ENCODE measurements at regions not wholly inside any gene's neighbourhood (a gene's known extent, or its start where the extent isn't known, plus 50 kb on each side); places are given as distances from the start of the nearest gene placed in this dataset.

DNA sequence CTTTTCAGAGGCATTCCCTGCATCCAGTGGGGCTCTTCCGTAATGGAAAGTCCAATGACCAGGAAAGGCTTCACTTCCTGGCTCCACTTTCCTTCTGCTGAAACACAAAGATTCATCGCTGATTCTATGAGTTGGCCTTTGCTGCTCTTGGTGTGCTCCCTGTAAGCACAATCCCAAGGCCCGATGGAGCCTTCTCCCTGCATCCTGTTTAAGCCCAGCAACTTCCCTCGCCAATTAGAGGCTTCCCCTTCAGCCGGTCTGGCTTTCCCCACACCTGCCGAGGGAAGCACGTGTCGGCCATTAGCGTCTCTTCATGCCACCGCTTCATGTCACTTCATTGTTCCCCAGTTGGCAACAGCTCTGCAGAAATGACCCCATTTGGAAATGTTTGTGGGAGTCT, 693.9 kb downstream of the MED13L start:
- no peak for DNase-seq (ENCODE audit: low read depth in 2 of 2)

DNA sequence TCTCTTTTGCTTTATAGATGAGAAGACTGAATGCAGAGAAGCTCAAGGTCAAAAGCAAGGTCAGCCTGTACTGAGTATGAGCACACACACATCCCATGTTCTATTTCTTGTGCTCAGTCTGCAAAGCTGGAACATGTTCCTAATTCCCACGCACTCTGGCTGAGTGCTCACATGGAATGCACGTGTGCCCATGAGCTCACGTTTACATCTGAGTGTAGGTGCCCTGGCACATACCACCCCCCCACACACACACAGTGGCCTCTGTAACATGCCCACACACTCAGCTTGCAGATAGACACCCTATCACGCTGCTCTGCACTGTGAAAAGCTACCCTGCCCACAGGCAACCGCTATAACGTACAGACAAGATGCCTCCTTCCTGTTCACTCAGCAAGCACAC, 700.1 kb downstream of the MED13L start:
- DNase-seq (ENCODE audit: low read depth in 2 of 2) = no peak

DNA sequence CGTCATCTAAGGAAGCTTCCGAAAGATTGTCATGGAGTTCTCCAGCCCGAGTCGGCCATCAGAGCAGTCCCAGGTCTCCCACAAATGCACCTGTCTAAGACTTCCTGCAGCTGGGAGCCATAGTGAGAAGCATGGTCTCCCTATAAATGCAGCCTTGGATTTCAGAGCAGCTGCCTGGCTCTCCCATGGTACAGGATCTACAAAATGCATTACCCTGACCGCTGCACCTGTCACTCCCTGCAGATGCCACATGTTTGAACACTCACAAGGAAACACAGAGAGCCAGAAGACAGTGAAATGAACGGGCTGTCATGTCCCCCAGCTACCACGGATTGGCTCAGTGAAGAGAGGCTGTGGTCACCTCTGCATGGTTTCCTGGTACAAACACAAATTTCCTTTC, 702.7 kb downstream of the MED13L start:
- DNase-seq (ENCODE audit: low read depth in 2 of 2) = no peak

DNA sequence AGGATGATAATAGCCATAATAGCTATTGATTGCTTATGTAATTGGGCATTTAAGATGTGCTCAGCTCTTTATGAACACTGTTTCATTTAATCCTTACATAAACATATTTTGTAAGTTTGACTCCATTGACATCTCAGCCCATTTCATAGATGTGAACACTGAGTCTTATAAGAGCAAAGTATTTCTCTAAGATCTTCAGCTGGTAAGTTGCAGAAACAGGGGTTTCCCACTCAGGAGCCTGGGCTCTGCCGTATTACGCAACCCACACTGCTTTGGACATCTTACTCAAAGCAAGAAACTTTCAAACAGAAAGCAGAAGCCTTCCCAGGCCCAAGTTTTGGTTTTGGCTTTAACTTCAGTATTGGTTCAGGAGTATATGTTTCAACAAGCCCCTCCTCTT, 705.1 kb downstream of the MED13L start:
- no peak for DNase-seq (ENCODE audit: low read depth in 2 of 2)

DNA sequence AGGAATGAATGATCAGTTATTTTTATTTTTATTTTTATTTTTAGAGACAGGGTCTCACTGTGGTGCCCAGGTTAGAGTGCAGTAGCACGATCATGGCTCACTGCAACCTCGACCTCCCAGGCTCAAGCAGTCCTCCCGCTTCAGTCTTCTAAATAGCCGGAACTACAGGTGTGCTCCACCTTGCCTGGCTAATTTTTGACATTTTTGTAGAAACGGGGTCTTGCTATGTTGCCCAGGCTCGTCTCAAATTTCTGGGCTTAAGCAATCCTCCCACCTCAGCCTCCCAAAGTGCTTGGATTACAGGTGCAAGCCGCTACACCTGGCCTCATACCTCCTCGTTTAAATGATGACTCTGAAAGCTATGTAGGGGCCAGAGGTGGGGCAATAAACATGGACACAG, 706.0 kb downstream of the MED13L start:
- no peak for DNase-seq (ENCODE audit: low read depth in 2 of 2)

DNA sequence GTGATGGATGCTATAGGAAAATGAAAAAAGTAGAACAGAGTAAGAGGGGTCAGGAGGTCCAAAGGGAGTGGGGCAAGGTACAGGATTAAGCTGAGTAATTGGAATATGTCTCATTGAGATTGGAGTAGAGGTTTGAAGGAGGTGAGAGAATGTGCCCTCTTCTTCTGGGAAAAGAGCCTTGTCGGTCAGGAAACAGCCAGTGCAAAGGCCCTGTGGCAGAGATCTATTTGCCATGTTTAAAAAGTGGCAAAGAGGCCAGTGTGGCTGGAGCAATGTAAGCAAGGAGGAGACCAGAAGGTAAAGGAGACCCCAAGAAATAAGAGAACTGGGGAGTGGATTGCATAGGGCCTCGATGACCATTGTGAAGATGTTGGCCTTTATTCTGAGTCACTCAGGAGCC, 706.5 kb downstream of the MED13L start:
- DNase-seq (ENCODE audit: low read depth in 2 of 2) = no peak

DNA sequence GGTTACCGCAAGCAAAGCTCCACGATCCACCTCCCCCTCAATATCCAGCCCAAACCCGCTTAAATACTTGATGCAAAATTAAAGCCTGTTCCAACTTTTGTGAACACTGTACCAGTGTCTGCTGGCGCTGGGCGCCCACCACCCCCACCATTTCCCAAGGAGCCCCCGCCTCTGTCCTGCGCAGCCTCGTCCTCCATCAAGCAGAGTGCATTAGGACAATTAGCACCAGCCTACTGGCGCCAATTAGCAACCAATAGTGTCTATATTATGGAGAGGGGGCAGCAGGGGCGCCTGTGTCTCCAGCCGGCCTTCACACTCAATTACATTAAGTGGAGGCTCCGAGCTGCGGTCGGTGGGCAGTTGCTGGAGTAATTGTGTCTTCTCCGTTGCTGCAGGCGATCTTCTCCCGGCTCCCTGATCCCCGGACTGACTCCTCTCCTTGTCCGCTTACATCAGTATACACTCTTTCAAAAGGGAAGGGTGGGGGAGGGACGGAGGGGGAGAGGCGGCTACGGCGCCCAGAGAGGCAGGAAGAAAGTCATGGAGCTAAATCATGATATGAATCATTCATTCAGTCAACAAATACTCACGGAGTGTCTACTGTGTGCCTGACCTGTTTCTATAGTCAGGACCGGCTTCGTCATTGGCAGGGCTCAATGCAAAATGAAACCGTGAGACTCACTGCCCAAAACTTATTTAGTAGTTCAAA, 707.3 kb downstream of the MED13L start:
- no peak for DNase-seq (ENCODE audit: low read depth in 2 of 2)

DNA sequence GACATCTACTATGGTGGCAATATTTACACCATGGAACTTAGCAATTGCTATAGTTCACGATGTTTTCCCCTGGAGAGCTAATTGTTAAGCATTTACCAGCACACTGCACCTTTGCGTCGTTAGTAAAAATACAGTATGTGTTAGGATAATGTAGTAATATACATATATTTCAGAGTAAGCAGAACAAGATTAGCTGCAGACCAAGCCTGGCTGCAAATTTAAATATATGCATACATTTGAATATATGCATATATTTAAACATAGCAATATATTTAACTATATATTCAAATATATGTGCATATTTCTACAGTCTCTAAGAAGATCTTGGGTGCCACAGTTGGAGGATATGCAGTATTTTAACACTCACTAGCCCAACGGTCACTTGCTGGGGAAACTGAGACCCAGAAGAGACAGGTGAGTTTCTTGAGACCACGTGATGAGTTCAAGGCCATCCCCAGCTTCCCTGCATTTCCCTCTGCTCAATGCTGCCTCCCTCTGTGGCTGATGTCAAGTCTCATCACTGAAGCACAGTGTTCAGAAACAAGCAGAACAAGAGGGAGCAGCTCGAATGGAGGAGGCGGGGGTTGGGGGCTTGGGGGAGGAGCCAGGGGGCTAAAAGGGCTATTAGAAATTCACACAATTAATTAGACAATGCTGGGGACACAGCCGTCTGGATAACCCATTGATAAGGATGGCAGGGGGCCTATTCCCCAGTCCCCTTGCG, 708.0 kb downstream of the MED13L start:
- no peak for DNase-seq (ENCODE audit: low read depth in 2 of 2)

DNA sequence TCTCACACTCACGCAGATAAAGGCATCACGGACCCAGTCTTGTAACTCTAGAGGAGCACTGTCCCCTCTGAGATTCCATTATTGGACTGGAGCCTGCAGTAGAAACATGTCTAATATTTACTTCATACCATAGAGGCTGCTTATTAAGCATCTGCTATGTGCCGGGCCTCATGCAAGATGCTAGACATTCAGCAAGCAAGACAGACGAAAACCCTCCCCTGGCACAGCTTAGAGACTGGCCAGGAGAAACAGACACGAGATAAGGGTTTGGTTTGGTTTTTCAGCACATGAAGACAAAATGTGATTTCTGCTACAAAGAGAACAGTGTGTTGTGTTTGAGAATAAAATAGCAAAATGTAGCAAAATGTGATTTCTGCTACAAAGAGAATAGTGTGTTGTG, 719.2 kb downstream of the MED13L start:
- no peak for DNase-seq (ENCODE audit: low read depth in 2 of 2)

DNA sequence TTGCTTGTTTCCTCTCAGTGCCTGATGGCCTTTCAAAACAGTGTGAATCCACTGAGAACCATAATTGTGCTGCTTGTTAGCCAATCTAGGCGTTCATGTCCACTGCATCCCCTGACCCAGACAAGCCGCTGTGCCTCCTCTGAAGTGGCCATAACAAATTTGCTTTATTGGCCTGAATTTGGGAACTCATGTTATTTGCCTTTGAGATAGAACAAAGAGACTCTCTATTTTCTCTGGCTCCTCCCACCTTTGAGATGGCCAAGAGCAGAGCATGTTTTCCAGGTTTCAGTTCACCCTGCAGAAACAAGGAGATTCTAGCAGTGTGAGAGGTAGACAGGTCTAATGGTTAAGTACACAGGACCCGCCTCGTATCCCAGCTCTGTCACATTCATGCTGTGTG, 723.9 kb downstream of the MED13L start:
- DNase-seq (ENCODE audit: low read depth in 2 of 2) = no peak

DNA sequence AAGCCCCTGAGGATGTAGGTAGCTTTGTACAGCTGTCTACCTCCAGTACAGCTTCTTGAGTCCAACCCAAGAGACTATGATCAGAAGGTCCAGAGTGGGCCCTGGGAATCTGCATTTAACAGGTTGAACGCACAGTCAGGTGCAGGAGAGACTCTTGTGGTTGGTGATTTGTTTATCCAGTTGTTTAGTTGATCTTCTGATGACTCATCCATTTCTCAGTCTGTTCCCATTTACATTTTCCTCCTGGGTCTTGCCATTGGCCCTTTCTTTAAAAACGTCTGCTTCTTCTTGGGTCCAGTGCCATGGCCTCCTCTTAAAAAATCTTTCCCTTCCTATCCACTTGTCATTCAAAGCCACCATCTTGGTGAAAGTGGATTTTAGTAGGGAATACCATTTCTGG, 734.2 kb downstream of the MED13L start:
- DNase-seq (ENCODE audit: low read depth in 2 of 2) = no peak

DNA sequence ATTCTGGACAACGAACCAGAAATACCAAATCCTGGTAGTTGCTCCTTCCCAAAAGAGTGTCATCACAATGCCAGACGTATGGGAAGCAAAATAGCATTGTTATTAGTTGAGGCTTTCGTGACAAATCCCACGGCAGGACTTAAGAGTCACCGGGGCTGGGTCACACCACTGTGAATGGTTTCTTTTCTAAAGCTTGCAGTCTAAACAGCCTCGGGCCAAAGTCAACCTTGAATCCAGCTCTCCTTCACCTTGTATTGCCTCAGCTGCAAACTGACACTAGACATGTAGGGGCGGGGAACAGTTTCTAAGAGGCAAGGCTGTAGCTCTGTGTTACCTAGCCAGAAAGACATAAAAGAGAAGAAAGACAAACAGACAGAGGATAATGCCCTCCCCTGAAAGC, 734.8 kb downstream of the MED13L start:
- DNase-seq (ENCODE audit: low read depth in 2 of 2) = no peak

DNA sequence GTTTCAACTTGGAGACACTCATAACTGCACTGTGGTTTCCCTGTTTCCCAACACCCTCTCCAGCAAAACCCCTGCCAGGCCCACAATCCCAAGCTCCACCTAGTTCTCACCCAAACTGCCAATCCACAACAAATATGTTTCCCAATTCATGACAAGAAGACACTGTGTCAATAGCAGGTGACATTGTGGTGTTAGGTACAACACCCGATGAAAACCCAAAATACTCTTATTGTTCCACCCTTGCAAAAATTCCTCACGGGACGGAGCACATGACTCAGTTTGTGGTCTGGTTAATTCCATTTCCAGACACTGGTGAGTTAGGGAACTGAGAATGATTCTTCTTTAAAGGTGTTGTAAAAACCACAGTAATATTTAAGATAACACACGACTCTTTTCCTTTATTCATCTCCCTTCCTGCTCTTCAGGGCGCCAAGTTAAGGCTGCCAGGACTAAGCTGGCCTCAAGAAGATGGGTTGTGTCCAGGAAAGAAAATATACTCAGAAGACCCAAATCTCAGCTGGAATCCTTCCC, 735.5 kb downstream of the MED13L start:
- no peak for DNase-seq (ENCODE audit: low read depth in 2 of 2)

DNA sequence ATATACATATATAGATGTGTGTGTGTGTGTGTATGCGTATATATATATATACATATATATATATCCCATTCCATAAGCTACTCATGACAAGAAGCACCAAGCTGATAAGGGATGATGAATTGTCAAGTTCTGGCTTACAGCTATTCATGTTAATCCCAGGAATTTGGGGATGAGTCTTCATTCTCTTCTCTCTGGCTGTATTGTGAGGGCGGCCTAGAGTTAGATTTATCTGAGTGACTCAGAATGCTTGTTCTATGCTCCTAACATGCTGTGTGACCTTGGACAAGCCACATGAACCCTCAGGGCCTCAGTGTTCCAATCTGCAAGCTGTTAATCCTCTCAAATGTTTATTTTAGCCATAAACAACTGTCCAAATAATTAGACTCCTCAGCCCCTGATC, 749.0 kb downstream of the MED13L start:
- DNase-seq (ENCODE audit: low read depth in 2 of 2) = no peak

DNA sequence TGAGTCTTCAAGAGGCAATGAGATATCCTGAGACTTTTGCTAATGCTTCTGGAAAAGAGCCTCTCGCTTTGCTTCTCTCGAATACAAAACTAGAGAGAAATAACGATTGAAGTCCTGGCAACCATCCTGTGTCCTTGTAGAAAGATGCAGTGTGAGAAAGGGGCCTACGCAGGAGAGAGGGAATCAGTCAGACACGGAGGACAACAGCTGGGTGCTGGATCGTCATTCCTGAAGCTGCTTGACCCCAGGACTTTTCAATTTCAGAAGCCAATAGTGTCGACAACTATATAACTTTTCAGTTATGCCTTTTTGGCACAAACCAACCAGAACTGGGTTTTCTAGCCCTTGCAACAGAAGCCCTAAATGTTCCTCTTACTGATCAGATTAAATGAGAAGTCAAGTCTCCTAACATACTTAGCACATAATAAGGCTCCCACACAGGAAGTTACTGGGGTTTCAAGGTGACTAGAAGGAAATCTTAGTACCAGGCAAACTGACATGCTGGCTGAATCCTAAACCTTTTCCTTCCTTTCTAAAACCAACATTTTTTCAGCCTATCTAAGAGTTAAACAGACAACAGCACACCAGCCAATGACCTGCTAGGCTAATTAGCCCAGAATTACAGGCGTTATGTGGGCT, 755.6 kb downstream of the MED13L start:
- DNase-seq (ENCODE audit: low read depth in 2 of 2) = no peak

DNA sequence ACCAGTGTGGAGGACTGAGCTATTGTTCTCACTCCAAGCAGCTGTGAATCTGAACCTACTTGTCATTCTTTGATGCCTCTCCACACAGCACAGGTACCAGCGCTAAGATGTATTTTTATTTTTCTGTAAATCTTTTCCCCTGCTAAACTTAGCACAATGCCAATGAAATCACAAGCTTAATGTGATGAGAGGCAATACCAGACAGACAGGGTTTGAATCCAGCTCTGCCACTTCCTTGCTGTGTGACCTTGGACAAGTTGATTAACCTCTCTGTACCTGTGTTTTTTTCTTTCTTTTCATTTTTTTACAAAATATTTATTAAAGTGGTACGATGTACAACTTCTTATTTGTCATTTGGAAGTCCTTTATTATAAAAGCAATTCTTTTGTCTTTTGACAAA, 757.6 kb downstream of the MED13L start:
- DNase-seq (ENCODE audit: low read depth in 2 of 2) = no peak

DNA sequence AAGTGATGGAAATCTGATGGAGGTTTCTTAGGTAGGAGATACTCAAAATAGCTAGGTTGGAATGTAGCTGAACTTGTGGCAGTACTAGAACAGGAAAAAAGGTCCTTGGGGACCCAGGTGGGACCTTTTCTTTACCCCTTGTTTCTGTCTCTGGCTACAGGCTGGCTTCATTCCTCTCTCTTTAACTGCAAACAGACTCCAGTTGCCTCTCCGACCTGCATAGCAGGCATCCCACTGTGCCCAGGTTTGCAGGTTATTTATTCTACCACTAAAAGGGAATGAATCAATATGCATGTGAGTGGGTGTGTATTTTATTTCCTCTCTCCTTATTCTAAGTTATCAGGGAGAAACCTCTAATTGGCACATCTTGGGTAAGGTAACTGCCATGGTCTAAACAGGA, 758.1 kb downstream of the MED13L start:
- no peak for DNase-seq (ENCODE audit: low read depth in 2 of 2)

DNA sequence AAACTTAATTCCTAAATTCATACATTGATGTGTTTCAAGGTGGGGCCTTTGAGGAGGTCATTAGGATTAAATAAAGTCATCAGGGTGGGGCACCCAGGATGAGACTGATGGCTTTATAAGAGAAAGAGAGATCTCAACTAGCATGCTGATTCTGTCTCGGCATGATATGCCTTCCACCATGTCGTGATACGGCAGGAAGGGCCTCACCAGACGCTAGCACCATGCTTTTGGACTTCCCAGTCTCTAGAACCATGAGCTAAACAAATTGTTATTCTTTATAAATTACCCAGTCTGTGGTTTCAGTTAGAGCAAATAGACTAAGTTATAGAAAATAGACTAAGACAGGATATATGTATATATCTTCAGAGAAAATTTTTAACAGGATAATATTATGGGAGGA, 759.6 kb downstream of the MED13L start:
- DNase-seq (ENCODE audit: low read depth in 2 of 2) = no peak

DNA sequence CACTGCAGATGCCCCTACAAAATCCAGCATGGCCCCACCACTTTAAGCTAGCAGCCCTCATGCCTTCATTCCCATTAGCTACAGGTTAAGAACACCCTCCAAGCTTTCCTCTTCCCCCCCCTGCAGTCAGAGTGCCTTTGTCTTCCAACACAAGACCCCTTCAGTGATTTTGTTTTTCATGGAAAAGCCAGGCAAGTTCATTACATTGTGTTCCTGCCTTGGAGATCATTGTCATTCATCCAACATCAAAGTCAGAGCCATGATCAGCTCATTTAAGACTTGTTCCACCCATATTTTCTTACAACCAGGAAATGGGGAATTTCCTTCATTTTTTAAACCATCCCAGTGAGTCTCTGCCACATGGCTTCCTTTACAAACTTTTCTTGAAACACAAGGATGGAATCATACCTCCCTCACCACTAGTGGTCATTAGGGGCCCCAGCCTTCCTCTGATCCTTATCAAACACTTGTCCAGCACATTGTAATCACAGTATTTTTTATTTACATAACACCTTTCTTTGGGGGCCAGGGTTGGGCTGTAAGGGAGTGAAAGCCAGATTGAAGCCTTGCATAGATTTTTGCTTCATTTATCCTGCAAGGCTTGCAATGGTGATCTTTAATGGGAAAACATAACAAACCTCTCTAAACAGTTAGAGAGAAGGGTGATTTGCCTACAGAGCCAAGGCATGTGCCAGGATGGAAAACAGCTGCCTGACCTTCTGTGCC, 765.3 kb downstream of the MED13L start:
- no peak for DNase-seq (ENCODE audit: low read depth in 2 of 2)

DNA sequence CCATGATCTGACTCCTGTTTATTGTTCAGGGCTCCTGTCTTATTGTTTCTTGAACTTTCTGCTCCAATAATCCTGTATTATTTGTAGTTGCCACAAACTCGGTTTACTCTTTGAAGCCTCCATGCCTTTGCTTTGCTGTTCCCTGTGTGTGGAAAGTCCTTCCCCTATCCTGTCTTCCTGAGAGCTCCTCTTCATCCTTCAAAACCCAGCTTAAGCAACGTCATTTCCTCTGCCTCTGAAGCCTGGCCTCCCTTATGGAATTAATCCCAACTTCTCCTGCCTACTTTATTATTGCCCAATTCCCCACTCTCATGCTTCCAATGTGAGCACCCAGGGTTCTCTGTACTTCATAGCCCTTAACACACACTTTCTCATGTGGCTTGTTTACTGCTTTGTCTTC, 766.2 kb downstream of the MED13L start:
- DNase-seq (ENCODE audit: low read depth in 2 of 2) = no peak

DNA sequence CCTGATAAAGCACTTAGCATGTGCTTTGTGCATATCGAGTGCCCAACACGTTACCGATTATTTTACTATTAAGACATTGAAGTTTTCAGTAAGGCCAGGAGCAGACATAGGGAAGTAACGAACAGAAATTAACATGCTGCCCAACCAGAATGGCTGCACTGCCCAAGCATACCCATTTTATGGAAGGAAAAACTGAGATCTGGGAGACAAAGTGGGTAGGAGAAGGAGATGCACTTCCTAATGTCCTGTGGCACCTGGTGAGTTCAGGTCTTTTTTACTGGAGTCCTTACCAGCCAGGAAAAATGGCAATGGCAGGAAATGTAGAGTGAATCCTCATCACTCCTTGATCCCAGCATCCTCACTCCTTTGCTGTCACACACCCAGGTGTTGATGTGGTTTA, 768.5 kb downstream of the MED13L start:
- DNase-seq (ENCODE audit: low read depth in 2 of 2) = no peak

DNA sequence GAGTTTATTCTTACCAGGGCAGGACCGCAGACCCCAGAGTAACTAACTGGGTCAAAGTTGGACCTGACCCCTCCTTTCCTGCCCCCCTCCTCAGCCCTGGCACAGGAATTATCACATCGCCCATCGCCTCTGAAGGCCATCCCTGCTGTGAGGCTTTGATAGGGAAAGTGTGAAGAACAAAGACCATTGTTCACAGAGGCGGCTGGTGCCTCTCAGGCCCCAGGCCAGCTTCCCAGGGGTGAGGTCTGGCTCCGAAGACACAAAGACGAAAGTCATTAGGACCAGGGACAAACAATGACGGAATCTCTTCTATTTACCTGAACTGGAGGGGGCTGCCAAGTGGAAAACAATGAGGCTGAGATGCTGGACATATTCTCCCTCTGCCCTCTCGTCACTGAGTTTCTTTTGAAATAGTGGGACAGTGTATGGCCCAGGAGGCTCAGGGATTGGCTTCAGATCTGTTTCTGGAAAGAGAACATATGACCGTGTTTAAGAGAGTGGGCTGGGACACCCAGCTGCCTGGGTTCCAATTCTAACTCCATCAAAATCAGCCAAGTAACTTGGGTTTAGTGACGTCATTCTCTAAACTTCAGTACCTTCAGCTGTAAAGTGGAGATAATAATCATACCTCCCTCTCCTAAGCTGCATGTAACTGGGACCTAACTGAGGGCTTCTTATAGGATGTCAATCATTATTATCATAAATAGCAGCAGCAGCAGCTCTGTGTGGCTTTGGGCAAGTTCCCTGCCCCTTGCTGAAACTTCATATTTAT, 769.4 kb downstream of the MED13L start:
- DNase-seq (ENCODE audit: low read depth in 2 of 2) = no peak

Data from stimulated activated CD4-positive, alpha-beta T cell treated with anti-CD3 and anti-CD28 coated beads, Interleukin-15, amount 100 ng/mL, for 48 hours (primary cell).